Ecto neural progenitor cell (in vitro differentiated cells): ENCODE measurements at regions not wholly inside any gene's neighbourhood (a gene's known extent, or its start where the extent isn't known, plus 50 kb on each side); places are given as distances from the start of the nearest gene placed in this dataset.

ENCODE experiments used
- DNase-seq: peaks from one replicate; pipeline ENCODE4 v3.0.0-alpha.2; 2018; ENCODE audit warnings: low spot score

DNA sequence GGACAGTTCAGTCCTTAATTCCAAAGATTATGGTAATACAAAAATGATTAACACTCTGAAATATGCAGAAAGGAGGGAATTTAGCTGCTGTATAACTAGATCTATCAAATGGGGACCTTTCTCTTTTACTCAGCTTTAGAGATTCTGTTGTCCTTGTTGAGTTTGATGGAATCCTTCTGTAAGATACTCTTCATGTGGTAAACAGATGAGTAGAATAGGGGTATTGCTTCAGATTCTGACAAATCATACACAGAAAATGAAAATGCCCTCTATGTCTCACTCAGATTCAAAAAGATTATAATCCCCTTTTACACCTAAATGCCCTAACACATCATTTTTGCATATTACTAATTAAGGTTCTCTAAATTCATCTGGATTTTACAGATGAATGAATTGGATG lies 50.7 kb downstream of the ARHGAP35 start:
- no peak for DNase-seq

DNA sequence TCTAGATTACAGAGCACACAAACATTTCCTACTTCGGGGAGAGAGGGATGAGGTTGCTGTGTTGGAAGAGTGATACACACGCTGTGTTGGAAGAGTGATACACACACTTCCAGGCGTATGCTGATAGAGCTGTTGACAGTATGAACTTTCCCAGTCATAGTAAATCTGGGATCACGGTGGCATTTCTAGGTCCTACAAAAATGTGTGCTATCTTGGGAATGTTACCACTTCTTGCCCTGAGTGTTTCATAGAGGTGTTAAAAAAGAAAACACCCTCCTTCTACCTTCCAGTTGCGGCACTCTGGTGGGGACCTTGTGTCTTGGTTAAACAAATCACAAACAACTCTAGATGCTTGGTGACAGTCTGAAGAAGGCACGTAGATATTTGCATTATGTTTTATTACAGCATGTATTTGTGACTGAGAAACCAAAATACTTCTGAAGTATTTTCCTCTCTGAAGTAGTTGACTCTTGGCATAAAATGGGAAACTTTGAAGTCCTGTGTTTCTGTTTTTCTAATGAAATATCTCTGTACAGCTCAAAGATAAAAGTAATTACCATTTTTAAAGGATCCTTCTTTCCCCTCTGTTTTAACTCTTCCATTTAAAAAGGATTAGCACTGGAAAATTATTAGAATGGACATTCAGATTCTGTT lies 52.5 kb downstream of the ARHGAP35 start:
- DNase-seq = no peak

DNA sequence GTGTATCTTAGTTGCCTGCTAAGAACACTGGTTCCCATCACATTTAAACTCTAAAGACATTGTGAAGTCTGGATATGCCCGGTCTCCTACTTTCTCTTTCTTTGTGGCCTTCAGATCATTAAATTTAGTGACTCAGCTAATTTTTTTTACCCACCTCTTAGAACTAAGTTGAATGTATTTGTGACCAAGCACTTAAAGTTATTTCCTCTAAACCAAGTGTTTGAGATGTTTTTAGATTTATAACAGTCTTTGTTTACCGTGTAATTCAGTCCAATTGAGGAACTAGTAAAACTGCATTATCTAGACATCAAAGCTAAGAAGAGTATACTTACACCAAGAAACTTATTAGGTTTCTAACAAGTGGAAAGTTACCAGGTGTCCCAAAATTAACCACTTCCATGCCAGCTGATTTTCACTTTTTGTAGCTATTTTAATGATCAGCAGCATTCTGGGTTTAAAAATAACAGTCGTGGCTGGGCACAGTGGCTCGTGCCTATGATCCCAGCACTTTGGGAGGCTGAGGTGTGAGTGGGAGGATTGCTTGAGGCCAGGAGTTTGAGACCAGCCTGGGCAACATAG lies 53.1 kb downstream of the ARHGAP35 start:
- no peak for DNase-seq

DNA sequence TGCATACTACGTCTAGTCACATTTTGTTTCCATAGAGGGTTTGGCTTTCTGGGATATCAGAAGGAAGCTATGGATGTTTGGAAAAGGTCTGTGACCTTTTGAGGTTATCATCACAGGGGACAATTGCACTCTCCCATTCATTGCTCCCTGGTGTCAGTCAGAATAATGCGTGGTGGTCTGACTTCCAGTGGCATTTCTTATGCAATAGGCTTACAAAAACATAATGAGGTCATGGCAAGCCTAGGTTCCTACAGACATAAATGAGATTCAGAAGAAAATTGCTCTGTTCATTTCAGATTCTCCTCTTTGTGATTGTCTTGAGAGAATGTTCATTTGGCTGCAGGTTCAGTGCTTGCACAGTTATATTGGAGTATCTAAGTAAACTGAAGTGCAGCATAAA lies 54.6 kb downstream of the ARHGAP35 start:
- DNase-seq = no peak

DNA sequence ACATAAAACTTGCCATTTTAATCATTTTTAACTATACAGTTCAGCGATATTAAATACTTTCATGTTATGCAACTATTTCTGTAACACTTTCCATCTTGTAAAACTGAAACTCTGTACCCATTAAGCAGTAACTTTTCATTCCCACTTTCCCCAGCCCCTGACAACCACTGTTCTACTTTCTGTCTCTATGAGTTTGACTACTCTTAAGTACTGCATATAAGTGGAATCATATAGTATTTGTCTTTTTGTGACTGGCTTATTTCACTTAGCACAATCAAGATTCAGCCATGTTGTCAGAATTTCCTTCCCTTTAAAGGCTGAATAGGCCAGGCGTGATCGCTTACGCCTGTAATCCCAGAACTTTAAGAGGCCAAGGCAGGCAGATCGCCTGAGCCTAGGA lies 56.2 kb downstream of the ARHGAP35 start:
- no peak for DNase-seq

DNA sequence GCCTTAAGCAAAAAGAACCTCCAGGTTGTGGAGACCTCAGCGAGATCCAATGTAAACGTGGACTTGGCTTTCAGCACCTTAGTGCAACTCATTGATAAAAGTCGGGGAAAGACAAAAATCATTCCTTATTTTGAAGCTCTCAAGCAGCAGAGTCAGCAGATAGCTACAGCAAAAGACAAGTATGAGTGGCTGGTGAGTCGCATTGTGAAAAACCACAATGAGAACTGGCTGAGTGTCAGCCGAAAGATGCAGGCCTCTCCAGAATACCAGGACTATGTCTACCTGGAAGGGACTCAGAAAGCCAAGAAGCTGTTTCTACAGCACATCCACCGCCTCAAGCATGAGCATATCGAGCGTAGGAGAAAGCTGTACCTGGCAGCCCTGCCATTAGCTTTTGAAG lies 58.5 kb downstream of the ARHGAP35 start:
- DNase-seq = no peak

DNA sequence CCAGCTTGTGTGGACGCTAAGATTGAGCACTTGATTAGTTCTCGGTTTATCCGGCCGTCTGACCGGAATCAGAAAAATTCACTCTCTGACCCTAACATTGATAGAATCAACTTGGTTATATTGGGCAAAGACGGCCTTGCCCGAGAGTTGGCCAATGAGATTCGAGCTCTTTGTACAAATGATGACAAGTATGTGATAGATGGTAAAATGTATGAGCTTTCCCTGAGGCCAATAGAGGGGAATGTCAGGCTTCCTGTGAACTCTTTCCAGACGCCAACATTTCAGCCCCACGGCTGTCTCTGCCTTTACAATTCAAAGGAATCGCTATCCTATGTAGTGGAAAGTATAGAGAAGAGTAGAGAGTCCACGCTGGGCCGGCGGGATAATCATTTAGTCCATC lies 59.6 kb downstream of the ARHGAP35 start:
- no peak for DNase-seq

DNA sequence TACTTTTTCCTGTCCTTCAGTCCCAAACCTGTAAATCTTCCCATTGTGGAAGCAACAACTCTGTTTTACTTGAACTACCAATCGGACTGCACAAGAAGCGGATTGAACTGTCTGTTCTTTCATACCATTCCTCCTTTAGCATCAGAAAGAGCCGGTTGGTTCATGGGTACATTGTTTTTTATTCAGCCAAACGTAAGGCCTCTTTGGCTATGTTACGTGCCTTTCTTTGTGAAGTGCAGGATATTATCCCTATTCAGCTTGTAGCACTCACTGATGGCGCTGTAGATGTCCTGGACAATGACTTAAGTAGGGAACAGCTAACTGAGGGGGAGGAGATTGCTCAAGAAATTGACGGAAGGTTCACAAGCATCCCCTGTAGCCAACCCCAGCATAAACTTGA lies 60.3 kb downstream of the ARHGAP35 start:
- no peak for DNase-seq

DNA sequence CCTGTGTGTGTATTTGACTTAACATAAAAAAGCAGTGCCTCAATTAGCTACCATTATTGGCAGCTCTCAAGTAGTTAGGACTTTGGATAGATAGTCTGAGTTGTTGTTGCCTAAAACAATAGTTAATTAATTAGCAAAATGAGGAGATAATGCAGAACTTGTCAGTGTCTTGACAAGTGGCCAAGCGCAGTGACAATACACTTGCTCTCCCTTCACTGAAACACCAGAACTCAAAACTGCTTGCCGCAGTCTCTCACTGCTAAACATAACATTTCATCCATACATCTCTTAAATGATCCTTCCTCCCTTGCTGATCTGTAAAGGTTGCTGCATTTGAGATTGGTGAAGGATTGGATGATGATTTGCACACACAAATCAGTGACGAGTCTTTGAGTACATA lies 61.7 kb downstream of the ARHGAP35 start:
- no peak for DNase-seq

DNA sequence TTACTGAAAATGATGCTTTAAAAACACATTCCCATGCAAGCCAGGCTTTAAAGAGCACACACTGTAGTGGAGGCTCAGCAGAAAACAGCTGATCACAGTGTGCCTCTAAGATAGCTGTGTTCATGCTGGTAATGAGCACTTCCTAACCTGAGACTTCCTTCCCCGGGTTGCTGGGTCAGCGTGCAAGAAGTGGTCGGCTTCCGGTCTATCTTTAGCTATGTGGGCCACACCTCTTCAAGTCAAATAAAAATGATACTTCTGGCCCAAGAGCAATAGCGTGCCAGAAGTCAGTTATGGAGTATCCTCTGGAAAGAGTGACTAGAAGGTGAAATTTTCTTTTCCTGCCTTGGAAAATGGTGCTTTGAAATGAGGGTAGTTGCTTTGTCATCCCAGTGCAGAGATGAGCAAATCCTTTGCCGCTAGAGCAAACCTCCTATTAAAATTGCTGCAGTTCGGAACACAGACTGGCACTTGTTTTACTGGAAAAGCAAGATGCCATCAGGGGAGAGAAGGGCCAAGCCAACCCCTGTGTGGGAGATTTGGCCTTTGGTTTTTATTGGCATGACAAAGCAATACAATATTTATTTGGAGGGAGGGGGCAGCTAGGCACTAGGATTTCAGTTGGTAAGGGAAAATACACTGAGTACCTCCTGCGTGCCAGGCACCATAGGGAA lies 64.2 kb downstream of the ARHGAP35 start:
- DNase-seq = no peak

DNA sequence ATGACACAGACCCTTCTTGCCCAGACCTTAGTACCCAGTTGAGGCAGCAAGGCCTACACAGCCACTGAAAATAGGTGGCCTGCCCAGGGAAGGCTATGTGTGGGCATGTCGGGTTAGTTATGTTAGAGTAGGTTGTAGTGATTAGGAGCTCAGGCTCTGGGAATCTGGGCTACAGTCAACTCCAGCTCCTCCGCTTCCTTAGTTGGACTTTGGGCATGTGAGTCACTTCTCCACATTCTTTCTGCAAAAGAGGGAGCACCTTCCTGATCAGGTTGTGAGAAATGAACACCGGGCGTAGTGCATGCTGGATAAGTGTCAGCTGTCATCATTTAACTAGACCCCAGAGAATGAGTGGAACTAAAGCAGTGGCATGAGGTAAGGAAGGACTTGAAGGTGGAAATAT lies 64.8 kb downstream of the ARHGAP35 start:
- no peak for DNase-seq

DNA sequence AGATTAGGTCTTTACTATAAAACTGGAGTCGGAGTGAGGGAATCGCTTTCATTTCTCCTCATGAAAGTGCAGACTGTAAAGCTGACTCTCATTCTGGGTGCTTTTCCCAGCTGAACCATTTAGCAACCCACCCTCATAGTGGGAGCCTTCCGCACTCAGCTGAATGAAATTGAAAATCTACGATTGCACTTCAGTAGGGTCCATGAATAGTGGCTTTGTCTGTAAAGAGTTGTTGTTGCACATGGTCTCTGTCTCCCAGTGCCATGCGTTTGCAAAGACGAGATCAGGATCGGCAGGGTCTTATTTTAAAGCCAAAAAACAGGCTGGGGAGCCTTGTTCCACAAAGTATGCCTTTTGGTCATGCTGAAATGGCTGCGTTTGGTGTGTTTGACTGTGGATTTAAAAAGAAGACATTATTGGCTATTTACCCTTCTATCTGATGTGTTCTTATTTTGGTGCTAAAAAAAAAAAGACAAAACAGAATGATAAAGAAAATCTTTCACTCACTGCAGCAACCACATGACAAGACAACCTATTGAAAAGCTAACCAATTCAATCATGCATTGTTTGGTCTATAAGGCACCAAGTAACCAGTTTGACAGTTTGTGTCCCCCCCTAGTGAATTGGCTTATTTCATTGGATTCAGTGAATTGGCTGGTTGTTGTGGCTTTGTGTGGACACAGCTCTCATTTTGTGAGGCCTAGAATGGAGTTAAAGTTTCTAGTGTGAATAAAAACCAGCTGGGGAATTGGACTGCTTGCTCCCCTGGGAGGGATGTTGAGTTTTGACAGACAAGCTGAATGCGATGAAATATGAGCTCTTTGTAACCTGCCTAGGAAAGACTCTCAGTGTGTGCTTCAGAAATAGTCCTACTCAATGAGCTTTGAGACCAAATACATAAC lies 65.6 kb downstream of the ARHGAP35 start:
- no peak for DNase-seq

DNA sequence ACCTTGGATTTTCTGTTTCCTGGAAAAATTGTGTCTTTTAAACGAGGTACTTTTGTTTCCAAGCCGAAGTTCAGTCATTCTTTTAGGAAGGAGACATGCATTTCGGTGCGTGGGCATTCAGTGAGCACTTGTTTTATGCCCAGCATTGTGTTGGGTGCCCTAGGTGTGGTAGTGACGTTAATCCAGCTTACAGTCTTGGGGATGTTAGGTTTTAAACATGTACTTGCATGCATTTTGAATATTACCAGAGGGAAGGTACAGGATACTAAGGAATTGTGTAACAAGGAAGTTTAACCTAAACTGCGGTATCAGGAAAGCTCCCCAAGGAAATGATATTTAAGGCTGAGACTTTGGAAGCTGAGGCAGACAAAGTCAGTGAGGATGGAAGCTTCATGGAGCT lies 66.3 kb downstream of the ARHGAP35 start:
- no peak for DNase-seq

DNA sequence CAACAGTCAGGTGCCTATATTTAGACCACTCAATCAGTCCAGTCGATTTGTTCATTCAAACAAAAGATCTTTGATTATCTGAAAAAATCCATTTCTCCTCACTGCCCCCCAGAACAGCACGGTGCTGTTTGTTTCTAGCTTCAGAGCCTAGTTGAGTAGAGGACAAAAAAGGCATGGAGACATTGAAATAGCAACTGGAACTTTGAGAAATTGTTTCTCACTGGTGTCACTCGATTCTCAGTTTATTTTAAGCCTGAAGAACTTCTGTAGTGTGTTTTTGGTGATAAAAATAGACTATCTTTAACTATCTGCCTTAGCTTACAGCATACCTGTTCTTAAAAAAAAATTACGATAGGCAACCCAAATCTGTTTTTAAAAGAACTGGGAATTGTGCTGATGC lies 67.1 kb downstream of the ARHGAP35 start:
- no peak for DNase-seq

DNA sequence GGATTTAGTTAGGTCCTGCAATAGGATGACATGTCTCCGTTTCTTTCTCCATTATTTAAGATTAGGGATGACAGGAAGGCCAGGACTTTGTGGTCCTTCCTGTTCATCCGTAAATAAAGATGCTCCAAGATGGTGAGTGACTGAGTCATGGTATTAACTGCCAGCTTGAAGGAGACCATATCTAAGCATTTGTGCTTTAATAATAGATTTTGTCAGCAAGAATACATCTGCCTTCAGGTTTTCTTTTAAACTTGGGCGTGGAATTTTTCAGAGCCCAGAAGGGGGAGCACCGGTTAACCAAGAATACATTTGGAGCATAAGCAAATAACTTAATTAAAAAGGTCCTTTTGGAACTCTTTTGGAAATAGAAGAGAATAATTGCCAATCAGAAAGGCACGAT lies 68.2 kb downstream of the ARHGAP35 start:
- no peak for DNase-seq

DNA sequence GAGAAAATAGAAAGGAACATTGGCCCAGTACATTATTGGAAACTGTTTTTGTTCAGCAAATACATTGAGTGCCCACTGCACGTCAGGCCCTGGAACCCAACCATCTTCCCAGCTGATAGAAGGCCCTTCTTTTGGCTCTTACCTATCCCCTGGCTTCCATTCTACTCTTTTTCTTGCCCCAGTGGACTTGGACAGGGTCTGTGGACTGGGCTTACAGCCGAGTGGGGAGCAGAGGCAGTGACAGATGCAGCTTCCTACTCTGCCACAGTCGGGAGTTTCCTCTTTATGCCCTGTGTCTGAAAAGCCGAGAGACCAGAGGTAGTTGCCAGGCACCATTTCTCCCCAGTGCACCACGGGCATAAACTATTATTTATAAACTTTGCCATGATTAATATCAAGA lies 70.4 kb downstream of the ARHGAP35 start:
- no peak for DNase-seq

DNA sequence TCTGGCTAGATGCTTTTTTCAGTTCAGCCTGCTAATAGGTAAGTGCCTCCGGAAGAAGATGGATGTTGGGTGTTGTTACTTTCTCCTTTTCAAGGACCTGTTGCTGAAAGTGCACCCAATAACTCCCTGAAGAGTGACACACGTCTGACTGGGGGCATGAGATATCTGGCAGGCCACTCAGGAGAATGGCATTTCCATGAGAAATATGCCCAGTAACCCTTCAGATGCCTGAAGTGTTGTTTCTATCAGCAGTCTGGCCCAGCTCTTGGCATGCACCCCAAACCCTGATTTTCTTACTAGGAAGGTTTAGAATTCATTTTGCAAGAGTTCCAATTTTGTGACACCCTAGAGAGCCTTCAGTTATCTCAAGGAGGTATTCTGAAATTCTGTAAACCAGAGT lies 71.5 kb downstream of the ARHGAP35 start:
- DNase-seq = no peak

DNA sequence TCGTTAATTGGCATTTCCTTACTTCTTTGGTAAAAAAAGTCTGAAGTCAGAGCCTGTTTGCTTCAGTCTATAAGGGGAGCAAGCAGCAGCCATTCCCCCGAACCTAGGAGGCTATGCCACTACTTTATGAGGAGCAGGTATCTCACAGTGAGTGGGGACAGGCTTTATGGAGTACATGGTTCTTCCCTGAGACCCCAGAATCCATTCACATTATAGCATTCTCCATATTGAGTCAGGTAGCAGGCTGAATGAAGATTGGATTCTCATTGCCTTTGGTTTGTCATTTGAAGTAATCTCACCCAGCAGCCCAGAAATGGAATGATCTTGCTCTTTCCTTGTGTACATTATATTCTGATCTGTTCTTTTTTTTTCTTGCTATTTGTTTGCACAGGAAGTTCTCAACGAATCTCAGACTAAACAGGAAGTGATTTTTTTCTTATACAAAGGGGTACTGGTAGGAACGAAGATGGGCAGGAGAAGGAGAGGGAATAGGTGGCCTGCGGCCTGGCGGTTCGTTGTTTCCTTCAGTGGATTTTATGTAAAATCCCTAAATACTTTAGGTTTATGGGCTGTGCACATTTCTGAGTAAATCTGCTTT lies 74.4 kb downstream of the ARHGAP35 start:
- no peak for DNase-seq

DNA sequence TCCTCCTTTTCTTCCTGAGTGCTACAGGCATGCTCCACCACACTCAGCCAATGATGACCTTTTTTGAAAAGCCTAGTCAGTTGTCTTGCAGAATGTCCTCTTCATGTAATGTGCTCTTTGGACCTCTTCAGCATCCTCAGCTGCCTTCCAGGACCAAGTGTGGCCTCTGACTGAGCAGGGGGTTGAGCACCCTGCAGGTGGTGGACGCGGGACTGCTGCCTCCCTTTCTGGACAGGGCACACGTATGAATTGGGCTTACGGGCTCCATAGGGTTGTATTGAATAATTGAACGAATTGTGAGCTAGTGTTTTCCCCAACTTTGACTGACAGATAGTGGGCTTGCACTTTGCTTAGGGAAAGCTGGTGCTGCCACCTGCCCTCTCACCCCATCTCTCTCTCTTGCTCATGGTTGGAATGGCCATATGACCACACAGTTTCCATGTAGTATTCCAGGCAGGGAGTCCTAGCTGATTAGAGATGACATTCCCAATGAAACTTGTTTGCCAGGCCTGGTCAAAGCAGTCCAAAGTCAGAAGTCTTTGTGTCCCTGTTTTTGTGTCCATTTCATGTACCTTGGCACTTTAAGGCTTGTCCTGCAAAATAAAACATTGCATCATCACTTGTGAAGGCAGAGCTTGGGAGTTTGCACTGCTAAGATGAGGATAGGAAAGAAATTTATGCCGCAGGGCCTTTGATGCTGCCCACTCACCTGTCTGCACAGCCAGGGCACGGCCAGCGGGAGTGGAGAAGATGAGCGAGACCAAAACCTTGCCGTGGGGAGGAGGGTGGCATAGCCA lies 76.3 kb upstream of the NPAS1 start:
- no peak for DNase-seq

DNA sequence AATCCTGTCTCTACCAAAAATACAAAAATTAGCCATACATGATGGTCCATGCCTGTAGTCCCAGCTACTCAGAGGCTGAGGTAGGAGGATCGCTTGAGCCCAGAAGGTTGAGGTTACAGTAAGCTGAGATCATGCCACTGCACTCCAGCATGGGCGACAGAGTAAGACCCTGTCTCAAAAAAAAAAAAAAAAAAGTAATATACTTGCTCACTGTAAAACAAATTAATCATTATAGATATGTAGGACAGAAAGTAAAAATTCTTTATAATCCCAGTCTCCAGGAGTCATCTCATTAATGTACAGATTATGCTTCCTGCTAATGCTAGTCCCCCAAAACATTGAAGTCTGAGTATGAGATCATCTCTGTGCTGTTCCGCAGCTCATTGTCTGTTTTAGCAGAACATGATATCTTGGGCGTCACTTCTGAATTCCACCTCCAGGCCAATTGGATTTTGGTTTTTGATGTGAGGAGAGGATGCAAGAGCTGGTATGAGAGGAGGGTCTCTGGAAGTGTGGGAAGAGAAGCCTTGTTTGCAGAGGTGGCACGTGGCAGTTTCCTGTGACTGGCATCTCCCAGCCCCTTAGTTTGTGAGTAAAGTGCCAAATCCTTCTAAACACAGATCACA lies 75.4 kb upstream of the NPAS1 start:
- DNase-seq = no peak
